MV-4-11 (cell line): ENCODE measurements at regions not wholly inside any gene's neighbourhood (a gene's known extent, or its start where the extent isn't known, plus 50 kb on each side); places are given as distances from the start of the nearest gene placed in this dataset.
"Not testable (repeated sequence)": the region's sequence is repeated elsewhere in the genome, so short reads cannot be mapped to it uniquely, and the experiment has no call there.

Source experiments
- DNase-seq: peaks from one replicate; lab custom pipeline; 2025; lab: John Stamatoyannopoulos, UW

- no peak for DNase-seq
Measured at GRCh38 chr12:3367750-3368444, 123.1 kb upstream of the PRMT8 start.

- no peak for DNase-seq
Measured at GRCh38 chr12:3371018-3371417, 120.0 kb upstream of the PRMT8 start.

- no peak for DNase-seq
Measured at GRCh38 chr12:3375326-3375725, 115.7 kb upstream of the PRMT8 start.

- DNase-seq: no peak
Measured at GRCh38 chr12:3376779-3377455, 114.1 kb upstream of the PRMT8 start.

GRCh38 chr12:3378655-3379054, 112.3 kb upstream of the PRMT8 start:
- no peak for DNase-seq

- DNase-seq: no peak
Measured at GRCh38 chr12:3379079-3379478, 111.9 kb upstream of the PRMT8 start.

GRCh38 chr12:3380200-3381043, 110.6 kb upstream of the PRMT8 start:
- DNase-seq: no peak

- DNase-seq: no peak
Measured at GRCh38 chr12:3381059-3382047, 109.7 kb upstream of the PRMT8 start.

- no peak for DNase-seq
Measured at GRCh38 chr12:3389986-3390385, 101.0 kb upstream of the PRMT8 start.

GRCh38 chr12:3397596-3397995, 93.4 kb upstream of the PRMT8 start:
- not testable (repeated sequence) for DNase-seq

GRCh38 chr12:3398196-3398789, 92.7 kb upstream of the PRMT8 start:
- DNase-seq: no peak

GRCh38 chr12:3405821-3406220, 85.2 kb upstream of the PRMT8 start:
- no peak for DNase-seq

GRCh38 chr12:3407723-3408122, 83.3 kb upstream of the PRMT8 start:
- DNase-seq: no peak

- no peak for DNase-seq
Measured at GRCh38 chr12:3409662-3410061, 81.3 kb upstream of the PRMT8 start.

- DNase-seq: no peak
Measured at GRCh38 chr12:3416159-3416558, 74.8 kb upstream of the PRMT8 start.

- no peak for DNase-seq
Measured at GRCh38 chr12:3416670-3417069, 74.3 kb upstream of the PRMT8 start.

GRCh38 chr12:3417113-3417512, 73.9 kb upstream of the PRMT8 start:
- no peak for DNase-seq

- DNase-seq: no peak
Measured at GRCh38 chr12:3417937-3418462, 73.0 kb upstream of the PRMT8 start.

- no peak for DNase-seq
Measured at GRCh38 chr12:3418609-3419390, 72.2 kb upstream of the PRMT8 start.

- DNase-seq: no peak
Measured at GRCh38 chr12:3419558-3419957, 71.4 kb upstream of the PRMT8 start.
